A549 (cell line): ENCODE measurements at regions not wholly inside any gene's neighbourhood (a gene's known extent, or its start where the extent isn't known, plus 50 kb on each side); places are given as distances from the start of the nearest gene placed in this dataset.

Experiments
- ATAC-seq, 2 experiments: fragments of 200-7000 bp in 1 of 2; fragments of >200 bp in 1 of 2; cut with Nextera tagmentation in 1 of 2; cut with Tn5 transposase in 1 of 2; 3 replicates each; pipeline versions ENCODE4 v1.8.0 to v1.9.1; 2018 to 2020; ENCODE audit warnings: mild to moderate bottlenecking in 1 of 2, moderate library complexity in 1 of 2
- CTCF ChIA-PET: fragments of 300-600 bp; sonication (Branson Sonifier 250); formaldehyde crosslinking; extraction: SDS; loops from one replicate; lab custom pipeline; 2021; ENCODE audit warnings: antibody characterized with exemption, inconsistent platforms; lab: Yijun Ruan, JAX
- POLR2A ChIA-PET: fragments of 350-600 bp; formaldehyde crosslinking; extraction: SDS; loops from one replicate; lab custom pipeline; 2021; ENCODE audit warnings: antibody characterized with exemption, inconsistent platforms; lab: Yijun Ruan, JAX
- DNase-seq, 2 experiments: peaks; one replicate each; pipeline versions ENCODE4 v3.0.0 to v3.0.0-alpha.2; 2011 to 2016; ENCODE audit warnings: low read depth in 1 of 2, low spot score in 1 of 2
- FAIRE-seq: peaks from 2 replicates; lab custom pipeline; 2011; peaks lifted over from hg19 to GRCh38; lab: Jason Lieb, UNC
- H3K27ac ChIP-seq, 2 experiments: fragments of >200 bp; sonication (Bioruptor Twin); formaldehyde crosslinking; 3 replicates each; pipeline ENCODE4 v1.5.1; 2016 to 2017
- H3K4me1 ChIP-seq: fragments of >200 bp; sonication (Bioruptor Twin); formaldehyde crosslinking; 3 replicates; pipeline ENCODE4 v1.6.1; 2016
- H3K4me2 ChIP-seq: fragments of >200 bp; sonication (Bioruptor Twin); formaldehyde crosslinking; 3 replicates; pipeline ENCODE4 v1.6.1; 2016
- H3K4me3 ChIP-seq: fragments of >200 bp; sonication (Bioruptor Twin); formaldehyde crosslinking; 3 replicates; pipeline ENCODE4 v1.5.1; 2016
- H3K9me3 ChIP-seq: fragments of >200 bp; sonication (Bioruptor Twin); formaldehyde crosslinking; 3 replicates; pipeline ENCODE4 v1.6.1; 2016
- CBX2 ChIP-seq: fragments of 200-600 bp; sonication (generic); IDR thresholded peaks from 2 replicates; pipeline ENCODE4 v1.6.1; 2016; ENCODE audit warnings: low read depth, mild to moderate bottlenecking, borderline replicate concordance
- CEBPB ChIP-seq, 2 experiments: fragments of >200 bp in 1 of 2; sonication (Bioruptor Twin) in 1 of 2; formaldehyde crosslinking in 1 of 2; IDR thresholded peaks; 2 replicates each; pipeline ENCODE4 v1.6.1; 2012 to 2016
- EP300 ChIP-seq, 2 experiments: fragments of >200 bp; sonication (Bioruptor Twin); formaldehyde crosslinking; IDR thresholded peaks; 2 replicates in 1 of 2; 3 replicates in 1 of 2; pipeline ENCODE4 v1.6.1; 2016 to 2017
- ESRRA ChIP-seq: fragments of 150-350 bp; IDR thresholded peaks from 2 replicates; pipeline ENCODE4 v1.6.1; 2014; ENCODE audit warnings: mild to moderate bottlenecking, low read length, borderline replicate concordance
- HDAC2 ChIP-seq: fragments of 200-600 bp; sonication (generic); IDR thresholded peaks from 2 replicates; pipeline ENCODE4 v1.6.1; 2016
- HOXB13 ChIP-seq: fragments of 250-450 bp; sonication (Bioruptor Pico); IDR thresholded peaks from 2 replicates; pipeline ENCODE4 v1.5.0; 2020; ENCODE audit warnings: low read depth, mild to moderate bottlenecking, moderate library complexity
- JUN ChIP-seq, 2 experiments: fragments of >200 bp; sonication (Bioruptor Twin); formaldehyde crosslinking; IDR thresholded peaks; 2 replicates in 1 of 2; 3 replicates in 1 of 2; pipeline ENCODE4 v1.6.1; 2016 to 2017
- KDM5A ChIP-seq: fragments of 200-600 bp; sonication (generic); IDR thresholded peaks from 2 replicates; pipeline ENCODE4 v1.6.1; 2016; ENCODE audit warnings: antibody characterized with exemption, mild to moderate bottlenecking
- MAFK ChIP-seq: fragments of 450-650 bp; IDR thresholded peaks from 2 replicates; pipeline ENCODE4 v1.6.1; 2014; ENCODE audit not compliant: partially characterized antibody
- MYC ChIP-seq: IDR thresholded peaks from 2 replicates; pipeline ENCODE4 v1.6.1; 2012; ENCODE audit warnings: mild to moderate bottlenecking, inconsistent platforms, low read length, improper control_type of control experiment, borderline replicate concordance
- NR3C1 ChIP-seq: fragments of >200 bp; sonication (Bioruptor Twin); formaldehyde crosslinking; IDR thresholded peaks from 3 replicates; pipeline ENCODE4 v1.6.1; 2017
- POLR2A ChIP-seq: IDR thresholded peaks from 2 replicates; pipeline ENCODE4 v1.6.1; 2012; ENCODE audit warnings: mild to moderate bottlenecking, low read length
- RARB ChIP-seq: fragments of 250-450 bp; sonication (Bioruptor Pico); IDR thresholded peaks from 2 replicates; pipeline ENCODE4 v1.8.0; 2021; ENCODE audit warnings: mild to moderate bottlenecking, moderate library complexity
- RFX5 ChIP-seq: fragments of 450-650 bp; IDR thresholded peaks from 2 replicates; pipeline ENCODE4 v1.7.1; 2014; ENCODE audit warnings: antibody characterized with exemption, mild to moderate bottlenecking, moderate library complexity
- RNF2 ChIP-seq: fragments of 200-600 bp; sonication (generic); IDR thresholded peaks from 2 replicates; pipeline ENCODE4 v1.6.1; 2016; ENCODE audit warnings: low read depth, mild to moderate bottlenecking, antibody characterized with exemption, moderate library complexity, borderline replicate concordance
- SREBF2 ChIP-seq: fragments of 450-650 bp; IDR thresholded peaks from 2 replicates; pipeline ENCODE4 v1.6.1; 2014; ENCODE audit warnings: mild to moderate bottlenecking, moderate library complexity
- TFCP2L1 ChIP-seq: fragments of 250-450 bp; sonication (Bioruptor Pico); IDR thresholded peaks from 2 replicates; pipeline ENCODE4 v1.5.0; 2021; ENCODE audit warnings: mild to moderate bottlenecking
- USF2 ChIP-seq: fragments of 450-650 bp; IDR thresholded peaks from 2 replicates; pipeline ENCODE4 v1.6.1; 2014; ENCODE audit warnings: antibody characterized with exemption
- ZNF302 ChIP-seq: fragments of 250-450 bp; sonication (Bioruptor Pico); IDR thresholded peaks from 2 replicates; pipeline ENCODE4 v1.9.0; 2021; ENCODE audit warnings: inconsistent platforms, mild to moderate bottlenecking, moderate library complexity
- WGBS: methylation state at CpG from one replicate; pipeline ENCODE4 v1.1.6; 2017; ENCODE audit errors: missing lambda C conversion rate; 5-methylcytosine and 5-hydroxymethylcytosine counted together
- TF ChIP-seq, protein P1 (sequence below): IDR thresholded peaks from 2 replicates; pipeline ENCODE4 v1.6.1; 2012
- TF ChIP-seq, protein P2 (sequence below): fragments of >200 bp; sonication (Bioruptor Twin); formaldehyde crosslinking; IDR thresholded peaks from 2 replicates; pipeline ENCODE4 v1.6.1; 2016
- TF ChIP-seq, protein P3 (sequence below): IDR thresholded peaks from 2 replicates; pipeline ENCODE4 v1.6.1; 2012

GRCh38 chr9:8030095-8030494, 230.5 kb upstream of the DMAC1 start:
- DNase-seq, result no peak
- H3K4me1 ChIP-seq, result no peaks in the 10 kb centered on the region
- no peak for TF ChIP-seq ESRRA
- TF ChIP-seq, protein P1, sequence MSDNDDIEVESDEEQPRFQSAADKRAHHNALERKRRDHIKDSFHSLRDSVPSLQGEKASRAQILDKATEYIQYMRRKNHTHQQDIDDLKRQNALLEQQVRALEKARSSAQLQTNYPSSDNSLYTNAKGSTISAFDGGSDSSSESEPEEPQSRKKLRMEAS, result no peak
- TF ChIP-seq CEBPB (IDR thresholded peaks at IDR 0.05), result no peak
- TF ChIP-seq, all 56 proteins: peak for 0
- no peaks in the 10 kb centered on the region for H3K9me3 ChIP-seq
- no peak overlapping the region for H3K4me2 ChIP-seq
- H3K27ac ChIP-seq, result no peak overlapping the region
- POLR2A ChIA-PET, result no interaction called here
- FAIRE-seq, result no peak
- CTCF ChIA-PET, result no interaction called here
- no peak overlapping the region for H3K4me3 ChIP-seq
- no peak for ATAC-seq
- WGBS, result 0% methylated on average over 4 of the region's 4 CpGs

GRCh38 chr9:8027351-8027750, 227.8 kb upstream of the DMAC1 start:
- TF ChIP-seq ZNF302 (no peak), HOXB13 (no peak), EP300 (IDR thresholded peaks at IDR 0.05) (no peak), POLR2A (no peak), CBX2 (no peak), TFCP2L1 (no peak), RARB (CRISPR knock-in tag) (no peak), RNF2 (no peak), USF2 (no peak), SREBF2 (no peak), JUN (IDR thresholded peaks at IDR 0.05) (no peak), NR3C1 (no peak), MYC (no peak)
- TF ChIP-seq, protein P2, sequence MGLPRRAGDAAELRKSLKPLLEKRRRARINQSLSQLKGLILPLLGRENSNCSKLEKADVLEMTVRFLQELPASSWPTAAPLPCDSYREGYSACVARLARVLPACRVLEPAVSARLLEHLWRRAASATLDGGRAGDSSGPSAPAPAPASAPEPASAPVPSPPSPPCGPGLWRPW, result no peak
- Histone ChIP-seq H3K9me3 (no peaks in the 10 kb centered on the region), H3K4me2 (no peak overlapping the region), H3K27ac (no peak overlapping the region), H3K4me3 (no peak overlapping the region), H3K4me1 (no peaks in the 10 kb centered on the region)
- WGBS, result 0% methylated on average over 4 of the region's 4 CpGs
- ChIA-PET CTCF (no interaction called here), POLR2A (no interaction called here)
- FAIRE-seq (no peak), DNase-seq (no peak), ATAC-seq (no peak)

DNA sequence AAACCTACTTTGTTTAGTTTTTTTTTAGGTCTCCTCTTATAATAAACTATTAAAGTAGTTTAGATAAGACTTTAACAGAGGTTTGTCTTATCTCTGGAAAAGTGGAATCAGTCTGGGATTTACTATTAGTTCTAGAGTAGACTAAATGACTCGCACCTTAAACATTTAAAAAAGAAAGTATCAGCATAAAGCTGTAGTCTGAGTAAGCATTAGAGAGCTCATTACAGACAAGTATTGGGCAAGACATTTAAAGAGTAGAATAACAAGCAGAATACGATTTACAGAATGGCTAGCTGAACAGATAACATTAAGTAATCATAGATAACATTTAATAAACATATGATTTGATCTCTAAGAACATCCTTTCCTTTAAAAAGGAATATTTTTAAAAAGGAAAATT, 226.0 kb upstream of the DMAC1 start:
- WGBS, result 2% methylated on average over 2 of the region's 2 CpGs

DNA sequence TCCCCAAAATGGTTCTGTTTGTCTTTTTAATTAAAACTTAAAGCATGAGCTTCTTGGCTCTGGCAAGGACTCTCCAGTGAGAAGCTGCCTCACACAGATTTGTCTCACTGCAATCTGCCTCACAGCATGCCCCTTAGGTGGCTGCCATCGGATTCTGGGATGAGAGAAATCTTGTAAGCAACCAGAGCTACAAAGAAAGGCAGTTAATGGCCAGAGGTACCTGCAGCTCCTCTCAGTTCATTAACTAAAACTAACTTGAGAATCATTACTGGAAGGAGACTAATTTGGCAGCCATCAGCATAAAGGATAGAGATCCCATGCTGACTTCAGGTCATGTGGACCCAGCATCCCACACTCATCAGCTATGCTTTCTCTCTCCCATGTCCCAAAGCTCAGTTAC, 220.6 kb upstream of the DMAC1 start:
- no peak overlapping the region for H3K27ac ChIP-seq
- CTCF ChIA-PET, result no interaction called here
- no peaks in the 10 kb centered on the region for H3K9me3 ChIP-seq
- no peak for ATAC-seq
- H3K4me1 ChIP-seq, result no peaks in the 10 kb centered on the region
- no peak for FAIRE-seq
- no peak overlapping the region for H3K4me2 ChIP-seq
- no peak for DNase-seq
- no peak for TF ChIP-seq HDAC2
- TF ChIP-seq KDM5A, result no peak
- POLR2A ChIA-PET, result no interaction called here
- 0% methylated on average over 1 of the region's 1 CpG for WGBS
- H3K4me3 ChIP-seq, result no peak overlapping the region

More for the DNA sequence above, 226.0 kb upstream of the DMAC1 start:
- Histone ChIP-seq H3K27ac (no peak overlapping the region), H3K9me3 (no peaks in the 10 kb centered on the region), H3K4me1 (no peaks in the 10 kb centered on the region), H3K4me2 (no peak overlapping the region), H3K4me3 (no peak overlapping the region)
- ATAC-seq (no peak), DNase-seq (no peak), FAIRE-seq (no peak)
- ChIA-PET POLR2A (no interaction called here), CTCF (no interaction called here)
- no peak for TF ChIP-seq RFX5

GRCh38 chr9:8019636-8020035, 220.1 kb upstream of the DMAC1 start:
- Histone ChIP-seq H3K4me2 (no peak overlapping the region), H3K4me3 (no peak overlapping the region), H3K9me3 (no peaks in the 10 kb centered on the region), H3K27ac (no peak overlapping the region), H3K4me1 (no peaks in the 10 kb centered on the region)
- DNase-seq (no peak), FAIRE-seq (no peak), ATAC-seq (no peak)
- WGBS, result 2% methylated on average over 3 of the region's 3 CpGs
- CTCF ChIA-PET, result no interaction called here
- peak; percentile 86 for TF ChIP-seq MAFK
- TF ChIP-seq, protein P3, sequence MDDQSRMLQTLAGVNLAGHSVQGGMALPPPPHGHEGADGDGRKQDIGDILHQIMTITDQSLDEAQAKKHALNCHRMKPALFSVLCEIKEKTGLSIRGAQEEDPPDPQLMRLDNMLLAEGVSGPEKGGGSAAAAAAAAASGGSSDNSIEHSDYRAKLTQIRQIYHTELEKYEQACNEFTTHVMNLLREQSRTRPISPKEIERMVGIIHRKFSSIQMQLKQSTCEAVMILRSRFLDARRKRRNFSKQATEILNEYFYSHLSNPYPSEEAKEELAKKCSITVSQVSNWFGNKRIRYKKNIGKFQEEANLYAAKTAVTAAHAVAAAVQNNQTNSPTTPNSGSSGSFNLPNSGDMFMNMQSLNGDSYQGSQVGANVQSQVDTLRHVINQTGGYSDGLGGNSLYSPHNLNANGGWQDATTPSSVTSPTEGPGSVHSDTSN, result no peak
- TF ChIP-seq, all 56 proteins: peak for 1
- POLR2A ChIA-PET, result no interaction called here
